Activated CD4-positive, alpha-beta T cell treated with anti-CD3 and anti-CD28 coated beads, Interleukin-2, amount 50 U/mL, for 1 hour (primary cell): ENCODE measurements at regions not wholly inside any gene's neighbourhood (a gene's known extent, or its start where the extent isn't known, plus 50 kb on each side); places are given as distances from the start of the nearest gene placed in this dataset.
A peak's percentile ranks its signal among the peaks of the same experiment; 100 is the strongest.
"Not testable (repeated sequence)": the region's sequence is repeated elsewhere in the genome, so short reads cannot be mapped to it uniquely, and the experiment has no call there.

ENCODE experiments used
- DNase-seq: peaks from one replicate; pipeline ENCODE4 v3.0.0-alpha.2; 2020

GRCh38 chr6:53446151-53446550 is 97.4 kb upstream of the ELOVL5 start:
- no peak for DNase-seq

- no peak for DNase-seq
Observed at GRCh38 chr6:53441761-53442160, 93.0 kb upstream of the ELOVL5 start.

GRCh38 chr6:53441035-53441493 is 92.3 kb upstream of the ELOVL5 start:
- no peak for DNase-seq

- no peak for DNase-seq
Observed at GRCh38 chr6:53440336-53440945, 91.7 kb upstream of the ELOVL5 start.

DNA sequence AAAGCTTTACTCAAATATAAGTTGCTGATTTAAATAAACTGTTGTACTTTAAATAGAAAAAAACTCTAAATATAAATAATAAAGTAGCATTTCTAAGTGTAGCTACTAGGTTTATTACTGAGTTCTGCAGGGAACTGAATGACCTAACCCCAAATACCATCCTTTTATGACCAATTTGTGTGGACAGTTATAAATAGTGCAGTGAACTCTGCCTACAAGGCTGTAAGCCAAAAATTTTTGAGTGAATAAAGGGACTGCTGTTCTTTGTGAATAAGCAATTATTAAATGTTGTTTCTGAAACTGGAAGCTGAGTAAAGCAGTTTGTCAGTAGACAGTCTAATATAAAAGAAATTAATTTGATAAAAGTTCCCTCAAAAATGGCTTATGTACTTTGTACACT is 90.8 kb upstream of the ELOVL5 start:
- DNase-seq: no peak

- DNase-seq: peak; percentile 6
Observed at GRCh38 chr6:53437557-53438202, 88.9 kb upstream of the ELOVL5 start.

GRCh38 chr6:53436526-53437303 is 88.0 kb upstream of the ELOVL5 start:
- DNase-seq: no peak

- DNase-seq: no peak
Observed at GRCh38 chr6:53433951-53434285, 85.2 kb upstream of the ELOVL5 start.

DNA sequence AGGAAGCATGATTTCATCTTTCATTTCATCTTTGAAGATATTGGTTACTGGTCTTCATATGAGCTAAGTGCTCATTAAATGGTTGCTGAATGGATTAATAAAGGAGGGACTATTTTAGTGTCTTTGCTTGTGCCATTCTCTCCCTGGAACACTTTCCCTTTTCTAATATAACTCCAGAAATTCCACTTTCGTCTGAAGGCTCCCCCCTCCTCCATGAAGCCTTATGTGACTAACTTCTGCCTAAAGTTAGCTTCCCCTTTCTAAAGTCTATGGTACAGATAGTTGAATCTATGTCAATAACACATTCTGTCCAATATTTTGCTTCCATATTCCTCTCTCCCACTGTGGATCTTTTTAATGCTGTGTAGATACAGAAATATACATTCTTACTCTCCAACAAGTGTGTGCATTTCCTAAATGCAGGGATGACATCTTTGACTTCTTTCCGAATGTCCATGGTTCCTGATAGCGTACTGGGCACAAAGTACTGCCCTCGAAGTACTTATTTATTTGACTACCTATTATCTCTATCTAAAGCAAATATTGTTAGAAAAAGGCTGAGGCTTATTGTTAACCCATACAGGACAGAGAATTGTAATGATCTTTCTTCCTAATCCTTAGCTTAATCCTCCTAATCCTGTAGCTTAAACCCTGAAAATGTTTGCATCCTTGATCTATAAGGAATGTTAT is 84.7 kb upstream of the ELOVL5 start:
- DNase-seq: no peak

DNA sequence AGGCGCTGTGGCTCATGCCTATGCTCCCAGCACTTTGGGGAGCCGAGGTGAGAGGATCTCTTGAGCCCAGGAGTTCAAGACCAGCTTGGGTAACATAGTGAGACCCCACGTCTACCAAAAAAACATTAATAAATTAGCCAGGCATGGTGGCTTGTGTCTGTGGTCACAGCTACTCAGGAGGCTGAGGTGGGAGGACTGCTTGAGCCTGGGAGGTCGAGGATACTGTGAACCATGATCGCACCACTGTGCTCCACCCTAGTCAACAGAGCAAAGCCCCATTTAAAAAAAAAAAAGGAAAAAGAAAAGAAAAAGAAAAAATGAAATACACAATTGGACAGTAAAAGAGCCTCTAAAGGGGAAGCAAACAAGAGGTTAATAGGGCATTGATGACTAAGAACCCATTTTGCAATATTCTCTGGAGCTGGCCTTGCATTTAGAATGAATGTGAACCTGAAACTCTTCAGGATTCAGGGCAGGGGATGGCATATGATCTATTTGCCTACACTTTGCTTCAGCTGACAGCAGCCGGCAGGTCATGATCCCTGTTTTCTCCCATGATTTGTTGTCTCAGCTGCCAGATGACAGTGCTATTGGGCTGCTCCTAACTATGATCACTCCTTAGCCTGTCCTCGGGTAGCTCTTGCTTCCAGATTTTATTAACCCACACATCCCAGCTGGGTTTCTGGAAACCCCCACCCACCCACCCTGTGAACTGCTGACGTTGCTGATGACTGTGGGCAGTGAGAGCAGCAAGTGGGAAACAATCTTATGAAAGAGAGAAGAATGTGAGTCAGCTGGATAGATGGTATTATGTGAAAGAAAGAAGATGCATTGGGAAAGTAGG is 83.8 kb upstream of the ELOVL5 start:
- DNase-seq: no peak

DNA sequence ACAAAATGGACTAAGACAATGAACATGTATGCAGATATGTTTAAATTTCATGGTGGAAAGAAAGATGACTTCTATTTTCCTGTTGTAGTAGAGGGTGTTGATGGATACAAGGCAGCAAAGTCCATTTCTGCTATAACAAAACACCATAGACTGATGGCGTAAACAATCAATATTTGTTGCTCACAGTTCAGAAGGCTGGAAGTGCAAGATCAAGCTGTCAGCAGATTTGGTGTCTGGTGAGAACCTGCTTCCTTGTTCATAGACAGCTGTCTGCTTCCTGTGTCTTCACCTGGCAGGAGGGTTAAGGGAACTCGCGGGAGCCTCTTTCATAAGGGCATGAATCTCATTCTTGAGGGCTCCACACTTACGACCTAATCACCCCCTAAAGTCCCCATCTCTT is 83.0 kb upstream of the ELOVL5 start:
- DNase-seq: no peak

GRCh38 chr6:53429401-53429800 is 80.7 kb upstream of the ELOVL5 start:
- DNase-seq: no peak

DNA sequence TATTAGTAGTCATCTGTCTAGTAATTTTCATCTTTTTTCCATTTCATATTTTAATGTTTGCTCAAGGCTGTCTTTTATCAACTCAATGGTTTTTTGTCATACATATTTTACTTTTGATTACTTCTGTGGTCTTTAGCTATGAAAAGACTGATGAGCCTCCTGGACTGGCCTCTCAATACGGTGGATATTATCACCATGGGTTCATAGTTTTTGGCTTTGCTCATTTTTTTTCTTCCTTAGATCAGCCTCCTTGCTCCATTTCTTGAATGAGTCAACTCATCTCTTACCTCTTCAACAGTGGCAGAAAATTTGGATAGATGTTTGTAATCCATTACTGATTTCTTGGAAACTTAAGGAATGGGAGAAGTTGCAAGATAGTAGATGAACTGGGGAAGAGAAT is 80.1 kb upstream of the ELOVL5 start:
- no peak for DNase-seq

- DNase-seq: no peak
Observed at GRCh38 chr6:53426667-53427270, 78.0 kb upstream of the ELOVL5 start.

DNA sequence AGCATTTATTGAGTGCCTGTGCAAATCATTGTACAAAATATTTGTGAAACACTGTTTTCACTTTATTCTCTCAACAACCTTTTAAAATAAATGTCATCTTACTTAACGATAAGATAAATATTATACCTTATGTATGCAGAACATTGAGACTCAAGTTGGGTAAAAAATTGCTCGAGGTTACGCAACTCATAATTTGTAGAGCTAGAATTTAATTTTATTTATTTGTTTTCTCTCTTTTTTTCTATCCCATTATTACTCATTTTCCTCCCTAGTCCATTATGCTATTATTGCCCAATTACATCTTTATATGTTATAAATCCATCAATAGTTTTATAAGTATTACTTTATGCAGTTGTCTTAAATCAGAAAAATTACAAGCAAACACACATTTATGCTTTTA is 77.4 kb upstream of the ELOVL5 start:
- DNase-seq: no peak

GRCh38 chr6:53424976-53425718 is 76.4 kb upstream of the ELOVL5 start:
- DNase-seq: no peak

DNA sequence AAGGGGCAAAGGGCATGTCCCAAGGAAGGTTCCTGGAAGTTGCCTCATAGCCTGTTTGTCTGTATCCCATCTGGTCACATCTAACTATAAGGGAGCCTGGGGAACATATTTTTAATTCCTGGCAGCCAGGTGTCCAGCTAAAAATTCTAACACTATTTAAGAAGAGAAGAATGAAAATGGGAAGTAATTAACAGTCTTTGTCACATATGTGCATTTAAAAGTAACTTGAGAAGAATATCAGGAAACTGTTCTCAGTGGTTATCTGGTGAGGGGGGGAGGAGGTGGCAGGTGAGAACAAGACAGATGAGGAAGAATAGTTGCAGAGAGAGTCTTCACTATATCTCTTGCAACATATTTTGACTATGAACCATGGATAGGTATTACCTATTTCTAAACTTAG is 75.5 kb upstream of the ELOVL5 start:
- no peak for DNase-seq

DNA sequence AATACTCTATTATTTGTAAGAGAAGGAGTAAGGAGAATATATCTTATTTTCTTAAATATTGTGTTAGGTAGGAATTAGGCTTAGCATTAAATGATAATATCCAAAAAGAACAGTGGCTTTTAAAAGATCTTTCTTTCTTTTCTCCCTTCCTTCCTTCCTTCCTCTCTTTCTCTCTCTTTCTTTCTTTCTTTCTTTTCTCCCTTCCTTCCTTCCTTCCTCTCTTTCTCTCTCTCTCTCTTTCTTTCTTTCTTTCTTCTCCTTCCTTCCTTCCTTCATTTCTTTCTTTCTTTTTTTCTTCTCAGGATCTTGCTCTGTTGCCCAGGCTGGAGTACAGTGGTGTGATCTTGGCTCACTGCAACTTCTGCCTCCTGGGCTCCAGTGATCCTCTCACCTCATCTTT is 74.8 kb upstream of the ELOVL5 start:
- DNase-seq: not testable (repeated sequence)

GRCh38 chr6:53419026-53419425 is 70.3 kb upstream of the ELOVL5 start:
- no peak for DNase-seq

DNA sequence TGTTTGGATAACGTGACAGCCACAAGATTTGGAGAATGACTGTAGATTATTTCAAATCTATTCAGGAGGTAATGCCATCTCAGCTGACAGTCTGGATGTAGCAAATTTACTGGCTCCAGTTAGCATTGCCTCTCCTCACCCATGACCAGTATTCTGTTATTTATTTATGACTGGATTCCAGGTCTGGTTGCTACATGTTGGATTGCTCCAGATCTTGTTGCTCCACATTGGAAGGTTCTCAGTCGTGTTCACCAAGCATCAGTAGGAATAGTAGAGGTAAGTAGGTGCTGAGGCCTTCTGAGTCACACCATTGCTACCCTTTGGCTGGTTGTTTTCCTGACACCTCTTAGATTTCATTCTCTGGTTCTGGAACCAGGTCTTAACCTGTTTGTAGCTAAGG is 69.5 kb upstream of the ELOVL5 start:
- no peak for DNase-seq

DNA sequence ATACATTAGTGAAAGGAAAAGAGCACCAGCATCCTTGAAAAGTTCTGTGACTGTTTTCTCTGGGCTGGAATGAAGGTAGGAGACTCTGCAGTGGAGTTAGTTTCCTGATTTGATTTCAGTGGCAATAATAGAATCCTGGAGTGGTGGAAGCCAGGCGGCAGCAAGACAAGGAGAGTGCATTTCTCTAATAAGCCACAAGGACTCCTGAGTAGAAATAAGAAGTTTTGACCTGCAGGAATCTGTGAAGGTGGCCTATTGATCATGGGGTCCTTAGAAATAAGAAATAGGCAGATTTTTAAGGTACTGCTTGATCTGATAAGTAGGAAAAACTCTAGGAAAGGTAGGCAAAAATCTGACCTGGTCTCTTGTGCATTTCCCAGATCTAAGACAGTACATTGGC is 68.4 kb upstream of the ELOVL5 start:
- DNase-seq: no peak

- DNase-seq: no peak
Observed at GRCh38 chr6:53413326-53413725, 64.6 kb upstream of the ELOVL5 start.
